SU-DHL-6 (cell line): ENCODE measurements at regions not wholly inside any gene's neighbourhood (a gene's known extent, or its start where the extent isn't known, plus 50 kb on each side); places are given as distances from the start of the nearest gene placed in this dataset.

Source experiments
- H2AFZ ChIP-seq: fragments of 200-600 bp; sonication (generic); 2 replicates; pipeline ENCODE4 v1.6.1; 2014; ENCODE audit warnings: low read depth, mild to moderate bottlenecking, moderate library complexity, mixed read lengths, antibody characterized with exemption, low read length; ENCODE audit not compliant: severe bottlenecking
- H3F3A ChIP-seq: fragments of 200-600 bp; shearing (Covaris generic); 2 replicates; pipeline ENCODE4 v1.6.0; 2016; ENCODE audit warnings: antibody characterized with exemption, mild to moderate bottlenecking; ENCODE audit not compliant: insufficient read depth
- H3K27ac ChIP-seq: fragments of 200-600 bp; sonication (generic); 2 replicates; pipeline ENCODE4 v1.5.1; 2016; ENCODE audit warnings: low read depth, mild to moderate bottlenecking, low read length, moderate library complexity, mixed read lengths
- H3K27me3 ChIP-seq: fragments of 200-600 bp; sonication (generic), shearing (Covaris generic); 2 replicates; pipeline ENCODE4 v1.6.0; 2014; ENCODE audit warnings: mild to moderate bottlenecking, low read length
- H3K36me3 ChIP-seq: fragments of 200-600 bp; sonication (generic); 2 replicates; pipeline ENCODE4 v1.6.1; 2014; ENCODE audit warnings: mild to moderate bottlenecking, low read length, mixed read lengths
- H3K4me2 ChIP-seq: fragments of 300-600, 200-600 bp; shearing (Covaris generic), sonication (generic); 2 replicates; pipeline ENCODE4 v1.6.0; 2014; ENCODE audit warnings: low read length, low read depth, mild to moderate bottlenecking; ENCODE audit not compliant: poor library complexity, severe bottlenecking
- H3K4me3 ChIP-seq: fragments of 200-600 bp; sonication (generic); 2 replicates; pipeline ENCODE4 v1.5.1; 2014; ENCODE audit warnings: antibody characterized with exemption, low read length, mild to moderate bottlenecking, mixed read lengths; ENCODE audit not compliant: insufficient read depth, poor library complexity, severe bottlenecking
- H3K79me2 ChIP-seq: fragments of 200-600 bp; sonication (generic); 2 replicates; pipeline ENCODE4 v1.6.1; 2014; ENCODE audit warnings: mild to moderate bottlenecking, low read length, moderate library complexity; ENCODE audit not compliant: insufficient read depth
- H3K9ac ChIP-seq: fragments of 200-600 bp; sonication (generic); 2 replicates; pipeline ENCODE4 v1.7.0; 2014; ENCODE audit warnings: mild to moderate bottlenecking, low read length
- H3K9me2 ChIP-seq: fragments of 200-600 bp; sonication (generic); replicated peaks from 2 replicates; pipeline ENCODE4 v1.6.1; 2014; ENCODE audit warnings: low read length; ENCODE audit not compliant: insufficient read depth
- H3K9me3 ChIP-seq: fragments of 200-600 bp; sonication (generic); 2 replicates; pipeline ENCODE4 v1.6.1; 2014; ENCODE audit warnings: low read length, mixed read lengths; ENCODE audit not compliant: insufficient read depth
- H4K20me1 ChIP-seq: fragments of 200-600 bp; sonication (generic); 2 replicates; pipeline ENCODE4 v1.6.1; 2014; ENCODE audit warnings: low read depth, mild to moderate bottlenecking, antibody characterized with exemption, low read length, moderate library complexity, mixed read lengths
- CTCF ChIP-seq: fragments of 200-600 bp; sonication (generic); IDR thresholded peaks from one replicate; pipeline ENCODE4 v1.5.1; 2017; ENCODE audit warnings: antibody characterized with exemption, mild to moderate bottlenecking, low read length, moderate library complexity; ENCODE audit not compliant: insufficient read depth, poor library complexity, severe bottlenecking
- EZH2phosphoT487 ChIP-seq: fragments of 200-600 bp; sonication (generic), shearing (Covaris generic); conservative IDR thresholded peaks from 2 replicates; pipeline ENCODE4 v1.6.1; 2018; ENCODE audit warnings: mild to moderate bottlenecking, antibody characterized with exemption, low read length, moderate library complexity, mixed read lengths

- H2AFZ ChIP-seq = no peak overlapping the region
- TF ChIP-seq EZH2phosphoT487 (no peak), CTCF (no peak)
- no peaks in the 10 kb centered on the region for H4K20me1 ChIP-seq
- H3K27me3 ChIP-seq = no peaks in the 10 kb centered on the region
- no peak overlapping the region for H3K9ac ChIP-seq
- H3K79me2 ChIP-seq = no peaks in the 10 kb centered on the region
- H3F3A ChIP-seq = no peaks in the 10 kb centered on the region
- no peaks in the 10 kb centered on the region for H3K36me3 ChIP-seq
- no peak overlapping the region for H3K4me3 ChIP-seq
- H3K4me2 ChIP-seq = no peak overlapping the region
- no peaks in the 10 kb centered on the region for H3K9me3 ChIP-seq
- no peaks in the 10 kb centered on the region for H3K9me2 ChIP-seq
- H3K27ac ChIP-seq = no peak overlapping the region
These were observed 397.6 kb downstream of the PLA2G4A start for GRCh38 chr1:187226396-187226795.

GRCh38 chr1:187228790-187229189 is 400.0 kb downstream of the PLA2G4A start:
- no peak overlapping the region for H3K9ac ChIP-seq
- H3K36me3 ChIP-seq = no peaks in the 10 kb centered on the region
- no peak overlapping the region for H3K4me3 ChIP-seq
- no peaks in the 10 kb centered on the region for H3K9me3 ChIP-seq
- TF ChIP-seq EZH2phosphoT487 = no peak
- H3K9me2 ChIP-seq = no peaks in the 10 kb centered on the region
- no peak overlapping the region for H2AFZ ChIP-seq
- H3K79me2 ChIP-seq = no peaks in the 10 kb centered on the region
- no peak overlapping the region for H3K4me2 ChIP-seq
- H4K20me1 ChIP-seq = no peaks in the 10 kb centered on the region
- no peaks in the 10 kb centered on the region for H3K27me3 ChIP-seq
- no peaks in the 10 kb centered on the region for H3F3A ChIP-seq
- no peak overlapping the region for H3K27ac ChIP-seq

- H3K4me3 ChIP-seq = no peak overlapping the region
- H3K9me3 ChIP-seq = no peaks in the 10 kb centered on the region
- no peaks in the 10 kb centered on the region for H3K36me3 ChIP-seq
- no peak overlapping the region for H3K27ac ChIP-seq
- no peaks in the 10 kb centered on the region for H3K9me2 ChIP-seq
- no peaks in the 10 kb centered on the region for H4K20me1 ChIP-seq
- H3K27me3 ChIP-seq = no peaks in the 10 kb centered on the region
- no peaks in the 10 kb centered on the region for H3K79me2 ChIP-seq
- no peak overlapping the region for H3K4me2 ChIP-seq
- TF ChIP-seq CTCF (no peak), EZH2phosphoT487 (no peak)
- H3K9ac ChIP-seq = no peak overlapping the region
- no peaks in the 10 kb centered on the region for H3F3A ChIP-seq
- no peak overlapping the region for H2AFZ ChIP-seq
These were observed 400.7 kb downstream of the PLA2G4A start for GRCh38 chr1:187229496-187229895.

GRCh38 chr1:187234706-187235105 is 406.0 kb downstream of the PLA2G4A start:
- Histone ChIP-seq H3K79me2 (no peaks in the 10 kb centered on the region), H3K36me3 (no peaks in the 10 kb centered on the region), H3K9me2 (no peaks in the 10 kb centered on the region), H3K27ac (no peak overlapping the region), H3K9ac (no peak overlapping the region), H3K27me3 (no peaks in the 10 kb centered on the region), H3K9me3 (no peaks in the 10 kb centered on the region), H2AFZ (no peak overlapping the region), H4K20me1 (no peaks in the 10 kb centered on the region), H3F3A (no peaks in the 10 kb centered on the region), H3K4me3 (no peak overlapping the region), H3K4me2 (no peak overlapping the region)
- no peak for TF ChIP-seq CTCF
- TF ChIP-seq EZH2phosphoT487 = no peak
